SU-DHL-6 (cell line): ENCODE measurements at regions not wholly inside any gene's neighbourhood (a gene's known extent, or its start where the extent isn't known, plus 50 kb on each side); places are given as distances from the start of the nearest gene placed in this dataset.

Experiments
- EZH2phosphoT487 ChIP-seq: fragments of 200-600 bp; sonication (generic), shearing (Covaris generic); conservative IDR thresholded peaks from 2 replicates; pipeline ENCODE4 v1.6.1; 2018; ENCODE audit warnings: mild to moderate bottlenecking, antibody characterized with exemption, low read length, moderate library complexity, mixed read lengths
- TF ChIP-seq, protein P1 (sequence below): fragments of 200-600 bp; sonication (generic); IDR thresholded peaks from one replicate; pipeline ENCODE4 v1.5.1; 2017; ENCODE audit warnings: antibody characterized with exemption, mild to moderate bottlenecking, low read length, moderate library complexity; ENCODE audit not compliant: insufficient read depth, poor library complexity, severe bottlenecking

DNA sequence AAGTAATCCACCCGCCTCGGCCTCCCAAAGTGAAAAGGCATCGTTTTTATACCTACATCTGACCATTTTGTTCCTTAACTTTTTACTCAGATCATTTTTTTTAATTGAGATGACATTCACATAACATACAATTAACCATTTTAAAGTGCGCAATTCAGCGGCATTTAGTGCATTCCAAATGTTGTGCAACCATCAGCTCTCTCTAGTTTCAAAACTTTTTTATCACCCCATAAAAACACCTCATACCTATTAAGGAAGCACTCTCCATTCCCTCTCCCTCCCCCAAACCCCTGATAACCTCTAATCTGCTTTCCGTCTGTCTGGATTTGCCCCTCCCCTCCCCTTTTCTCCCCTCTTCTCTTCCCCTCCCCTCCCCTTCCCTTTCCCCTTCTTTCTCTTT lies 310.1 kb downstream of the UACA start:
- TF ChIP-seq, protein P1, sequence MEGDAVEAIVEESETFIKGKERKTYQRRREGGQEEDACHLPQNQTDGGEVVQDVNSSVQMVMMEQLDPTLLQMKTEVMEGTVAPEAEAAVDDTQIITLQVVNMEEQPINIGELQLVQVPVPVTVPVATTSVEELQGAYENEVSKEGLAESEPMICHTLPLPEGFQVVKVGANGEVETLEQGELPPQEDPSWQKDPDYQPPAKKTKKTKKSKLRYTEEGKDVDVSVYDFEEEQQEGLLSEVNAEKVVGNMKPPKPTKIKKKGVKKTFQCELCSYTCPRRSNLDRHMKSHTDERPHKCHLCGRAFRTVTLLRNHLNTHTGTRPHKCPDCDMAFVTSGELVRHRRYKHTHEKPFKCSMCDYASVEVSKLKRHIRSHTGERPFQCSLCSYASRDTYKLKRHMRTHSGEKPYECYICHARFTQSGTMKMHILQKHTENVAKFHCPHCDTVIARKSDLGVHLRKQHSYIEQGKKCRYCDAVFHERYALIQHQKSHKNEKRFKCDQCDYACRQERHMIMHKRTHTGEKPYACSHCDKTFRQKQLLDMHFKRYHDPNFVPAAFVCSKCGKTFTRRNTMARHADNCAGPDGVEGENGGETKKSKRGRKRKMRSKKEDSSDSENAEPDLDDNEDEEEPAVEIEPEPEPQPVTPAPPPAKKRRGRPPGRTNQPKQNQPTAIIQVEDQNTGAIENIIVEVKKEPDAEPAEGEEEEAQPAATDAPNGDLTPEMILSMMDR, result no peak
- no peak for TF ChIP-seq EZH2phosphoT487
